Mucosa of gallbladder (tissue), 1 donor: ENCODE measurements at regions not wholly inside any gene's neighbourhood (a gene's known extent, or its start where the extent isn't known, plus 50 kb on each side); places are given as distances from the start of the nearest gene placed in this dataset.
"Not testable (repeated sequence)": the region's sequence is repeated elsewhere in the genome, so short reads cannot be mapped to it uniquely, and the experiment has no call there.

Source experiments
- DNase-seq: peaks from one replicate; pipeline ENCODE4 v3.0.0-alpha.2; 2020; ENCODE audit warnings: low spot score
- donor health status: DM: no; HTN: no; CAD: no.

GRCh38 chr5:91243286-91243685 lies 139.8 kb downstream of the ARRDC3 start:
- no peak for DNase-seq

DNA sequence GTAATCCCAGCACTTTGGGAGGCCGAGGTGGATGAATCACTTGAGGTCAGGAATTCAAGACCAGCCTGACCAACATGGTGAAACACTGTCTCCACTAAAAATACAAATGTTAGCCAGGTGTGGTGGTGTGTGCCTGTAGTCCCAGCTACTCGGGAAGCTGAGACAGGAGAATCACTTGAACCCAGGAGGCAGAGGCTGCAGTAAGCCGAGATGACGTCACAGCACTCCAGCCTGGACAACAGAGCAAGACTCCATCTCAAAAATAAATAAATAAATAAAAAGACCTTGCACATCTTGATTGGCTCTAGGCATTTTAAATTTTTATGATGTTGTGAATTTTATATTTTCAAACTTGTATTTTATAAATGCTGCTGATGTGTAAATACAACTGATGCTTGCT lies 141.7 kb downstream of the ARRDC3 start:
- not testable (repeated sequence) for DNase-seq

- no peak for DNase-seq
These were observed 142.9 kb downstream of the ARRDC3 start for GRCh38 chr5:91240175-91240574.

GRCh38 chr5:91235271-91235694 lies 147.8 kb downstream of the ARRDC3 start:
- peak; percentile 13 for DNase-seq

GRCh38 chr5:91232523-91232922 lies 150.6 kb downstream of the ARRDC3 start:
- DNase-seq = no peak

DNA sequence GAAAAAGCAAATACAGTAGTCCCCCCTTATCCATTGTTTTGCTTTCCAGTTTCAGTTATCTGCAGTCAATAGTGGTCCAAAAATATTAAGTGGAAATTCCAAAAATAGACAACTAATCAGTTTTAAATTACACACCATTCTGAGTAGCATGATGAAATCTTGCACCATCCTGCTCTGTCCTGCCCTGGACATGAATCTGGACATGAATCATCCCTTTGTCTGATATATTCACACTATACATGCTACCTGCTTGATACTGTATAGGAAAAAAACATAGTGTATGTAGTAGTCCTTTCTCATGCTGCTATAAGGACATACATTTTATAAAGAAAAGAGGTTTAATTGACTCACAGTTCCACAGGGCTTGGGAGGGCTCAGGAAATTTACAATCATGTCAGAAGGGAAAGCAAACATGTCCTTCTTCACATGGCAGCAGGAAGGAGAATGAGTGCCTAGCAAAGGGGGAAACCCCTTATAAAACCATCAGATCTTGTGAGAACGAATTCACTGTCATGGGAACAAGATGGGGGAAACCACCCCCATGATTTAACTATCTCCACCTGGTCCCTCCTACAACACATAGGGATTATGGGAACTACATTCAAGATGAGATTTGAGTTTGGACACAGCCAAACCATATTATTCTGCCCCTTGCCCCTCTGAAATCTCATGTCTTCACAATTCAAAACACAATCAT lies 153.9 kb downstream of the ARRDC3 start:
- no peak for DNase-seq

DNA sequence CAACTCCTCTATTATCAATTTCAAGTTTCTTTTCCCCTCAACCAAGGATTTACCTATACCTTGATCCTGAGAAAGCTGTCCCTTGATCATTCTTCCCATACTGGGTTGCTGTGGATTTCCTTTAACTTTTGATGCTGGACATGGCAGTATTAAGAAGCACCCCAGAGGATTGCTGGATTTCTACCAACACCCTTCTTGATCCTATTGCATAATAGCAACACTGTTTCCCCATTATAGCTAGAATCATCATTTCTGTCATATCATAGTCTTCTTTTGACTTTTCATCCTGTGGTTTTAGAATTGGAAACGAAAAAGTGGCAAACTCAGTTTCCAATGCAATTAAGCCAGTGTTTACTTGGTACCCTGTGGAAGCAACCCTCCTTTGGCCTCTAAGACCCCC lies 154.9 kb downstream of the ARRDC3 start:
- DNase-seq = no peak

- peak; percentile 44 for DNase-seq
These were observed 157.1 kb downstream of the ARRDC3 start for GRCh38 chr5:91225848-91226686.

DNA sequence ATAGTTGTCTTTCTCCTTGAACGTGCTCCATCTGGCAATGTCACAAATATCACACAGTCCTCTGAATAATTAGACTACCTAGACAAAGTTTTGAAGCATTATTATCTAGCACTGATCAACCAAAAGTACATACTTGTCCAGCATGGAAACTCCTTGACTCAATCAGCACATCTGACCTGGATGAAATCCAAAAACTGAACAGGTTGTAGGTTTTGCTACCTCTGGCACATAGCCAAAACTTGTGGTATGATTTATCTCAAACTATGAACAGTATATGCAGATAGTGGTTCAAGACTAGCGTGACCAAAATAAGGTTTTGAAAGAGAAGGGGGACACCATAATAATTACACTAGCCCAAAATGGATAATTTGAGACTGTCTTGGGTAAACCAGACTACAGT lies 158.1 kb downstream of the ARRDC3 start:
- DNase-seq = no peak

DNA sequence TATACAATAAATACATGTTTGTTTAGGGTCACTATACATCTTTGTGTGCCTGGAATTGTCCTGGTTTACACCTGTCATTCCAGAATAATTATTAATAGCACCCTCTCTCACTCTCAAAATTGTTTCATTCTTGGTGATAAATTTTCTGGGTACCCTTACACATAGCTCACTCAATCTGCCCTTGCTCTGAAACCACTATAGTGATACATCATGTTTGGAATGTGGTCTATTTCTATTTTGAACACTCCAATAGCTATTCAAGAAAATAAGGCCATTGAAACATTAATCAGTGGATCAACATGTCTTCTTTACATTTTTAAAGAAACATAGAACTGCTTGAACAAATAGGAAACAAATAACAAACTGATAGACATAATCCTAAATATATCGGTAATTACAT lies 158.7 kb downstream of the ARRDC3 start:
- no peak for DNase-seq

DNA sequence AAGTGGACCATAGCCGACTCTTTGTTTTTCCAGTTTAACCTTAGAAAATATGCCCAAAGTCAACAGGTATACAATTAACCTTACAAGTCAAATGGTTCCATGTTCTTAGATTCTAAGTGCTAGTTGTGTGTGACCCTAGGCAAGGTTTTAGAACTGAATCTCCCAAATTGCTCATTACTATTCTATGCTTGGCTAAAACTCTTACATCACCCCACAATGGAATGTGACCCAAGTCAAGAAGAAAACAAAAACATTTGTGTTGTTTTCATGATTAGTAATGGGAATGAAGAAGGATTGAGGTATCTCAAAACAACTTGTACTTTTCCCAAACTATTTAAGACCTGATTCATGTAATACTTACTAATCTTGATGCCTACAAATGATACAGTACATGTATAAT lies 159.2 kb downstream of the ARRDC3 start:
- DNase-seq = no peak

GRCh38 chr5:91222482-91222881 lies 160.6 kb downstream of the ARRDC3 start:
- no peak for DNase-seq

- no peak for DNase-seq
These were observed 161.2 kb downstream of the ARRDC3 start for GRCh38 chr5:91221917-91222316.

GRCh38 chr5:91219803-91220371 lies 163.2 kb downstream of the ARRDC3 start:
- no peak for DNase-seq

DNA sequence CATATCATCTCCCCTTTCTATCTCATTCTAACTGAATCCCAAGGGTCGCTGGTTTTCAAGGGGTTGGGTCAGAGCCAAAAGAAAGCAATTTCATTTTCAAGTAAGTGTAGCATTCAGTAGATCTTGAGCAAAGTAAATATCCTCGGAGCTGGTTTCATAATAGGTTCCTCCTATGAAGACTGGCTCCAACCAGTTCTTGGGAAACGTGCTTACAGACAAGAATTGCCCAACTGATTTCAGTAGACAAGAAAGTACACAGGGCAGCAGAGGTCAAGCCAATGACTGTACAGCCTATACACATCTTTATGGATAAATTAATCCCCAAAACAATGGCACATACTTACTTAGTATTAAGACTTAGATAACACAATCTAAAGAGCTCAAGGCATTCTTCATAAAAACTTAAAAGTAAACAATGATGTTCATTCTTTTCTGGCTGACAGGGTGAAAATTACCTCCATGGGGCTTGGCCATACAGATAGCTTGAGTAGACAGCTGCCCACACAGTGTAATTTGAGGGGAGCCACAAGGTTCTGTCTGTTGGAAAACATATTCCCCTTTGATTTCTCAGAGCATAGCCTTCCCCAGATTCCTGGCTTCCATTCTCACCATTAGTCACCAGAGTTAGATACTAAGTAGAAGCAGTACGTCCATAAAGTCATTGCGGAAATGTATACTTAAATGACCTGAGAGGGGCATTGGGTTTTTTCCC lies 163.9 kb downstream of the ARRDC3 start:
- peak; percentile 80 for DNase-seq

- no peak for DNase-seq
These were observed 165.3 kb downstream of the ARRDC3 start for GRCh38 chr5:91217859-91218258.

DNA sequence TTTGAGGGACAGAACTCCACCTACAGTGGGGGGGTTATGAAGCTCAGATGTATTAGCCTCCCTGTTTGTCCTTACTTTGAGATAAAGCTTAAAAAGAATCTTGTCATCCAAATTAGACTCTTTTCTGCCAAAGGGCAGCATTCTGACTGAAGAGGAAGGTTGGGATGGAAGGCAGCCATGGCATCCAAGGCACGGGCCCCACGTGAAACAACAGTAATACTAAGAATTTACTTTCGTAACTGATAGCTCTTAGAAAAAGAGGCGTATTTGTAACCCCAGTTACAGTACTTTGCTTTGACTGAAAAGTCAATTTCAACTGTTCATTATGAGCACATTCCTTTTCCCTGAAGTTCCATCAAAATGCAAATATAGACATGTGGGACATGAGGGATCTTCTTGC lies 168.5 kb downstream of the ARRDC3 start:
- no peak for DNase-seq
